Stimulated activated CD4-positive, alpha-beta T cell treated with anti-CD3 and anti-CD28 coated beads, Interleukin-1b, Interleukin-23, amount 100 ng/mL, for 24 hours (primary cell): ENCODE measurements at regions not wholly inside any gene's neighbourhood (a gene's known extent, or its start where the extent isn't known, plus 50 kb on each side); places are given as distances from the start of the nearest gene placed in this dataset.
"Not testable (repeated sequence)": the region's sequence is repeated elsewhere in the genome, so short reads cannot be mapped to it uniquely, and the experiment has no call there.

Experiments
- DNase-seq, 4 experiments: peaks; one replicate each; pipeline ENCODE4 v3.0.0-alpha.2; 2020; ENCODE audit warnings: low read depth in 4 of 4, low spot score in 1 of 4

GRCh38 chr16:61014869-61015268 lies 1021.4 kb downstream of the CDH8 start:
- DNase-seq = no peak

- no peak for DNase-seq
Measured at GRCh38 chr16:61007694-61008093, 1028.5 kb downstream of the CDH8 start.

GRCh38 chr16:61005952-61006351 lies 1030.3 kb downstream of the CDH8 start:
- DNase-seq = no peak

- no peak for DNase-seq
Measured at GRCh38 chr16:61002479-61003204, 1033.6 kb downstream of the CDH8 start.

- DNase-seq = no peak
Measured at GRCh38 chr16:60991886-60992285, 1044.4 kb downstream of the CDH8 start.

GRCh38 chr16:60989592-60989991 lies 1046.6 kb downstream of the CDH8 start:
- DNase-seq = no peak

GRCh38 chr16:60979119-60979518 lies 1057.1 kb downstream of the CDH8 start:
- DNase-seq = no peak

- DNase-seq = no peak
Measured at GRCh38 chr16:60949800-60950199, 1086.4 kb downstream of the CDH8 start.

GRCh38 chr16:60945225-60945624 lies 1091.0 kb downstream of the CDH8 start:
- no peak for DNase-seq

GRCh38 chr16:60936189-60936588 lies 1100.0 kb downstream of the CDH8 start:
- DNase-seq = not testable (repeated sequence)

GRCh38 chr16:60932600-60932999 lies 1103.6 kb downstream of the CDH8 start:
- DNase-seq = no peak

GRCh38 chr16:60930291-60930690 lies 1105.9 kb downstream of the CDH8 start:
- DNase-seq = no peak

- DNase-seq = no peak
Measured at GRCh38 chr16:60922920-60923319, 1113.3 kb downstream of the CDH8 start.

GRCh38 chr16:60914334-60914733 lies 1121.9 kb downstream of the CDH8 start:
- DNase-seq = no peak

- DNase-seq = no peak
Measured at GRCh38 chr16:60907645-60908044, 1128.6 kb downstream of the CDH8 start.

- DNase-seq = no peak
Measured at GRCh38 chr16:60905811-60906210, 1130.4 kb downstream of the CDH8 start.

- no peak for DNase-seq
Measured at GRCh38 chr16:60902114-60902513, 1134.1 kb downstream of the CDH8 start.

GRCh38 chr16:60882816-60883215 lies 1153.4 kb downstream of the CDH8 start:
- no peak for DNase-seq

GRCh38 chr16:60852635-60853034 lies 1183.6 kb downstream of the CDH8 start:
- no peak for DNase-seq

GRCh38 chr16:60821661-60822060 lies 1214.6 kb downstream of the CDH8 start:
- no peak for DNase-seq

GRCh38 chr16:60820361-60820760 lies 1215.9 kb downstream of the CDH8 start:
- DNase-seq = no peak

GRCh38 chr16:60818465-60818864 lies 1217.8 kb downstream of the CDH8 start:
- no peak for DNase-seq

- DNase-seq = no peak
Measured at GRCh38 chr16:60816461-60816860, 1219.8 kb downstream of the CDH8 start.
